ENCODE measurements at regions not wholly inside any gene's neighbourhood (a gene's known extent, or its start where the extent isn't known, plus 50 kb on each side); places are given as distances from the start of the nearest gene placed in this dataset.
"Not testable (repeated sequence)": the region's sequence is repeated elsewhere in the genome, so short reads cannot be mapped to it uniquely, and the experiment has no call there.

DNA sequence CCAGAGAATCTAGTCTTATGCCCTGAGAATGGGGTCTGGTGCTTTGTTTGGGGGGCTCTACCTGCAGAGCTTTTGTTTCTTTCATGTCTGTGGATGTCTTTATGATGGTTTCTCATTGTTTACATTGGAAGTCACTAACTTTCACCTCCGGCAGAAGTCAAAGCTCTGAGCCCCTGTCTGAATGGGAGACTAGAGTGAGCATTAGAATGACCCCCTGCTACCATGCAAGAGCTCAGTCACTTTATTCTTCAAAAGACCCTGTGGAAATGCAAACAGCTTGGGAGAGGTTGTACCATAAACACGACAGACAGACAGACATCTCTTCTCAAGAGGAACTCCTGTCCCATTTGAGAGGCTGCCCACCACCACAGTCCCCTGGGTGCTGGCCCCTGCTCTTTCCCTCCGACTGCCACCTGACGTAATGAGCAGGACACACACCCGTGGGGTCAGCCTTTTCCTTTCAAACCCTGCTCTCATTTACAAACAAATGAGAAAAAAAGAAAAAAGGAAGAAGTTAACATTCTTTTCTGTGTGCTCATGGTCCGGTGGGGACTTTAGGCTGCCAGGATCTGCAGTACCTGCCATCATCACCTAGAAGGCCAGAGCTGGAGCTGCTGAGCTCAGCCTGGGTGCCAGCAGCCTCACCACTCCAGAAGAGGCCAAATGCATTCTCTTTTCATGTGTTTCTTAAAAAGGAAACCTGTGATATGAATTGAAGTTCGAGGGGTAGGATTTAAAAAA, 91.6 kb downstream of the FZD1 start:
- intact Hi-C loops (cut with micrococcal nuclease), result no loop called here

DNA sequence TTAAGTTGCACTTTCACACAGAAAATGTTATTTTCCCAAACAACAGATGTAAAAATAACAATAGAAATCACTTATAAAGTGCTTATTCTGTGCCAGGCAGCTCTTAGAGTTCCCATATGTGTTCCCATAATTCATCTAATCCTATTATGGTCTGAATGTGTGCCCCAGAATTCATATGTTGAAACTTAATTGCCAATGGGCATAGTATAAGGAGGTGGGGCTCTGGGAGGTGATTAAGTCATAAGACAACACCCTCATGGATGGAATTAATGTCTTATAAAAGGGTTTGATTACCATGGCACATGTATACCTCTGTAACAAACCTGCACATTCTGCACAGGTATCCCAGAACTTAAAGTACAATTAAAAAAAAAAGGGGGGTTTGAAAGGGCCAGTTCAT, 92.7 kb downstream of the FZD1 start:
- intact Hi-C loops (cut with micrococcal nuclease), result no loop called here

DNA sequence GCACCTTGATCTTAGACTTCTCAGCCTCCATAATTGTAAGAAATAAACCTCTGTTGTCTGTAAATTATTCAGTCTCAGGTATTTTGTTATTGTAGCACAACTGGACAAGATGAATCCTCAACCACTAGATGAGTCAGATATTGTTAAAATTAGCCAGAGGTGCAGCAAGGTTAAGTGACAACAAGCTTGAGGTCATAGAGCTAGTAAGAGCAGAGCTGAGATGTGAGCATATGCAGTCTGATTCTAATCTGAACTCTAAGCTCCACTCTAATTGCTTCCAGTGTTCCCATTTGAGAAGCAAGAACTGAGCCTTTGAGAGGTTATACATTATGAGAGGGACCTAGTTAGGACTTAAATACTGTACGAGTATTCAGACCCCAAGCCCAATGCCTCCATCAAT, 93.1 kb downstream of the FZD1 start:
- intact Hi-C loops (cut with micrococcal nuclease), result no loop called here

DNA sequence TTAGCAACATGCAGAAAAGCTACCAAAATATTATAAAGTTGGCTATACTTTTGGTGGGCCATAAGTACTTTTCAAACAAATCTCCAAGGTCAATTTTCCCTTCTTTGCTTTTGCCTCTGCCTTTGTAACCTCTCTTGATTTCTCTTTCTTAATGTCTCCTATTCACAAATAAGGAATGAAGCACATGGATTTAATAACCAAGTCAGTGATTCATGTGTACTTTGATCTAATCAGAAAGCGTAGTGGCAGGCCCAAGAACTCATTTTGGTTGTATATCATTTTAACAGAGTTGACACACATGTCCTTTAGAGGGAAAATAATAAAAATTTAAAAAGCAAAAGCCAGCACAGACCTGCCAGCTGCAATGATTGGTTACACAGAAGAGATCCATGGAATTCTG, 93.7 kb downstream of the FZD1 start:
- intact Hi-C loops (cut with micrococcal nuclease), result no loop called here

DNA sequence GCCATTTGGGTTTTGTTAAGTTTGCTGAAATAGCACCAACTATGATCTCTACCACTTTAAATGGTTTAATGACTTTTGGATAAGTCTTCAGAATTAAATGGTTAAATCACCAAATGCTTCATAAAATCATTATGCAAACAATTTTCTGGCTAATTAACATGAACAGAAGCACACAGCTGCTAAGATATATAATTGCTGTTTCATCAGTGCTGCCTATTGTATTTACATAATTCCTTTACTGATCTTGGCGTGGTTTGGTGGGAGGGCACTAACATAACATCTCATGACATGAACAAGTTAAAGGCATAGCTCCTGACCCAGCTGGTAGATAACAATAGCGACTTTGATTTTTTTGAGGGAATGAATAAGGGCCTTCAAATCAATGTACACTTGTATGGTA, 94.1 kb downstream of the FZD1 start:
- intact Hi-C loops (cut with micrococcal nuclease), result no loop called here

DNA sequence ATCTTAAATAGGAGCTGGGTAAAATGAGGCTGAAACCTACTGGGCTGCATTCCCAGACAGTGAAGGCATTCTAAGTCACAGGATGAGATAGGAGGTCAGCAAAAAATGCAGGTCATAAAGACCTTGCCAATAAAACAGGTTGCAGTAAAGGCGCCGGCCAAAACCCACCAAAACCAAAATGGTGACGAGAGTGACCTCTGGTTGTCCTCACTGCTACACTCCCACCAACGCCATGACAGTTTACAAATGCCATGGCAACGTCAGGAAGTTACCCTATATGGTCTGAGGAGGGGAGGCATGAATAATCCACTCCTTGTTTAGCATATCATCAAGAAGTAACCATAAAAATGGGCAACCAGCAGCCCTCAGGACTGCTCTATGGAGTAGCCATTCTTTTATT, 100.9 kb downstream of the FZD1 start:
- intact Hi-C loops (cut with micrococcal nuclease), result not testable (repeated sequence)

DNA sequence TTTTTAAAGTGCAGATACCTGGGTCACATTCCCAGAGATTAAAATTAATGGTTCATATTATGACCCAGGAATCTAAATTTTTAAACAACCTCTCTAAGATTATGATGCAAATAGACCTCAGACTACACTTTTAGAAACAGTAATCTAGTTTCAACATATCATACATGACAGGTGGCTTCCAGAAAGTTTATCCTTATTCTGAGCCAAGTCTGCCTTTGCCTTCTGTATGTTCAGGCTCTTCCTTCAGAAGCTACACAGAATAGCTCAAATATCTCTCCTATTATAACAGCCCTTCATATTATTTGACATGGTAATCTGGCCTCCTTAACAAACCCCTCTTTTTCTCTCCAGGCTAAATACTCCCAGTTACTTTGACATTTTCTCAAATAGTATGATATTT, 101.9 kb downstream of the FZD1 start:
- intact Hi-C loops (cut with micrococcal nuclease), result no loop called here

DNA sequence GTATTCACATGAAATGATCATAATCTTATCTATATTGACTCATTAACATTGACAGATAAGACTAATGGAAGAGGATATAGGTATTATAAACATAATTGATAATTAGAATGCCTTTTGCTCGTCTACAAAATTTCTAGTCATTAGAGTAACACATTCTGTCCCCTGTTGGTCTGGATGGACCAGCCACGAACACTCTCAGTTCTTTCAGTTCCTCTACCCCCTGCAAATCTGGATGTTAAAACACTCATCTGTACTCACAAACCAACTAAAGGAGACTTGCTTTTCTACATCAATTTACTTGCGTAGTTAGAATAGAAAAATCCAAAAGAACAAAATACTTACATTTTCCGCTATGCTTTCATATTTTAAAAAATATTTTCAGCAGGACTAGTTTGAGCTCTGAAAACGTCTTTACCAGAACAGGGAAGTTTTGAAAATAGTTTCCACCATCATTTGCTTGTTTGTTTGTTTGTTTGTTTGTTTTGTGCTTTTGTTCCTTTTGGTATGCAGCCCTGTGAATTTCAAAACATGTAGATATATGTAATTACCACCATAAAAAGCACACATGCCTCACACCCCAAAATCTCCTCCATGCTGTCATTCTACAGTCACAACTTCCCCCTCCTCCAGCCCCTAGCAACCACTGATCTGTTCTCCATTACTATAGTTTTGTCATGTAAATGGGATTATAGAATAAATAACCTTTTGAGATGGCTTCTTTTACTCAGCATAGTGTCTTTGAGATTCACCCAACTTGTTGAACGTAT, 103.8 kb downstream of the FZD1 start:
- intact Hi-C loops (cut with micrococcal nuclease), result no loop called here

DNA sequence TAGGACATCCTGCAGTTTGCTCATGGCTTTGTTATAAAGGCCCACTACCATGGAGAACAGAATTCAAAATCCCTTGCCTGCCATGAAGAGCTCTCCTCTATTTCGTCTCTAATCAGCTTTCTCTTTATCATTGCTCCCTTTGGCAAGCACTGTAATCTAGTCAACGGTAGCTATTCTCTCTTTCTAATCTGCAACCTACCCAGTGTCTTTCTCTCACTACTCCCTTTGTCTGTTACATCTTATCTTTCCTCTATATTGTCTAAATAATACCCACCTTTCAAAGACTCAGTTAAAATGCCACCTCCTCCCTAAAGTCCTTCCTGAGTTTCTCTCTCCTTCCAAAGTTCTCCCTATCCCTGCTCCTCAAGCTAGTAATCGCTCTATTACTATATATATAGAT, 108.1 kb downstream of the FZD1 start:
- intact Hi-C loops (cut with micrococcal nuclease), result no loop called here

DNA sequence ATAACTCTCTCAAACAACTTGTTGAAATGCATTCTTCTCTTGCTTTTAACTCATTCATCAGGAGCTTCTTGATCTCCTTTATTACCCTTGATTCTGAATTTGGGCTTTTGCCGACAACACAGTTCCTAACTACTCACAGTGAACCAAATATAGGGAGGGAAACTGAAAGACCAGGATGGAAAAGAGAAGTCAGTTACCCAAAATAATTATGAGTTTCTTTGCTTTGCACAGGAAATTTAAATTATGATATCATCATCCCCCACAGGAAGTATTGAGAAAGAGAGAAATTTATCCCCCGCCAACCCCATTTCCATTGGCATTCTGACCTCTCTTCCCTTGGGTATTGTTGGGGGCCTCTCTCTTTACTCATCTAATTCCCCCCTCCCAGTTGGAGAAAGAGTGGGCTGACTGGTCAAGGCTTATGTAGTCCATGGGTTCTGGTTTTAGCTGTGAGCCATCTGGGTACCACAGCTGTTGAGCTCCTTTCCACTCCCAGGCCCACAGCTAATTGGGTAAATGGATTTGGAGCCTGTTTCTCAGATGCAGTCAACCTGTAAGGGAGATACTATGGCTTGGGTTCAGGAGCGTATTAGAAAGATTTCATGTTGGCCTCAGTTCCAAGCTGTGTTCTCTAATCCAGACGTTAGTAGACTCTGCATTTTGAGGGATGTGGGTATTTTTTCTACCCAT, 109.0 kb downstream of the FZD1 start:
- intact Hi-C loops (cut with micrococcal nuclease), result no loop called here

DNA sequence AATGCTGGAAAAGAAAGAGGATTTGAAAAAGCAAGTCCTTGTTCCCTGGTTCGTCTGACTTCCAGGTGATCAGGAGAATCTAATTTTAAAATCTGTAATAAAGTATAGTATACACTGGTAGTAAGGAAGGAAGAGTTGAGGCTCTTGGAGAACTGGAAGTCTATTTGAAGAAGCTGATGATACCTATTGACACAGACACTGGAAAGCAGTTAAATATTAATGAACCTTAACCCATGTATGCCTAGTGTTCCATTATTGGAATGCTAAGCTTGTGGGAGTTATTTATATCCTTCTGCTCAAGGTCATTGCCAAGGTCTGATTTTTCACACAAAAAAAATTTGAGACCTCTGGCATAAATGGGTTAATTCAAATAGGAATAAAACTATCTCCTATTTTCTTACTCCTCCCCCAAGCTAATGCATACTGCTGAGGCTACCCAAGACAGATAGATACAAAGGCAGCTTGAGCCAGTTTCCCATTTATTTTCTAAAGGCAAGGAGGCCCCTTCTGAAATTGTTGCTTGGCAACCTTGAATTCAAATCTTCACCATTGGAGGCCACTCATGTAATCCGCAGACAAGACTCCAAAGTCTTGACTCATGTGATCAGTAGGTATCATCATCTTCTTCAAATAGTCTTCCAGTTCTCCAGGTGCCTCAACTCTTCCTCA, 110.2 kb downstream of the FZD1 start:
- intact Hi-C loops (cut with micrococcal nuclease), result no loop called here

DNA sequence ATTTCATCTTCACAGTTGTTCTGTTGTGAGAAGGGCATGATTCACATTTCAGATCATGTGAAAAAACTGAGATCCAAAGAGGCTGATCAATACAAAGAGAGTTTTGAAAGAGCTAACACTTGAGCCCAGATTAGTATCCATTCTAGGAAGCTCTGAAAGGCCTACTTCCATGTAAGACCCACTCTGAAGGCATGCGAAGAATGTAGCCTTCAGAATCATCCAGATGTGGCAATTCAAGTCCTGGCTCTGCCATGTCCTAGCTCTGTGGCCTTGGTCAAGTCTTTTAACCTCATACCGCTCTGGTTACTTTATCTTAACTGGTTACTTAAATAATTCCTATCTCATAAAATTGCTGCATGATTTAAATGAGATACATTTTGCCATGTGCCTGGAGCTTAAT, 111.1 kb downstream of the FZD1 start:
- intact Hi-C loops (cut with micrococcal nuclease), result no loop called here

DNA sequence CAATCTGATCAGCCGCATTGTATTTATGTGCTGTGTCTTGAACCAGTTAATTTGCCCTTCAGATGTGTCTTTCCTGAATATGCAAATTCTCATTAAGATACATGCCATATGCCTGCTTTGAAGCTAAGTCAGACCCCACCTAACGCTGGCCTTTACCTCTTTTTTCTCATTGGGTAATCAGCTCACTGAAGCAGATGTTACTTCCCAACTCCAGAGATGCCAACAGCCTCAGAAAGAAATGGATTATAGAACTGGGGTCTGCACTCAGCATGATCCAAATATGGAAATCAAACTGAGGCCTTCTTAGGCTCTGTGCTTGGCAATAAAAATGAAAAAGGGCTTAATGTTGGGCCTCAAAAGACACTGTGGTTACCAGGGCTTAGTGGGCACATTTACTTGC, 113.9 kb downstream of the FZD1 start:
- intact Hi-C loops (cut with micrococcal nuclease), result no loop called here

DNA sequence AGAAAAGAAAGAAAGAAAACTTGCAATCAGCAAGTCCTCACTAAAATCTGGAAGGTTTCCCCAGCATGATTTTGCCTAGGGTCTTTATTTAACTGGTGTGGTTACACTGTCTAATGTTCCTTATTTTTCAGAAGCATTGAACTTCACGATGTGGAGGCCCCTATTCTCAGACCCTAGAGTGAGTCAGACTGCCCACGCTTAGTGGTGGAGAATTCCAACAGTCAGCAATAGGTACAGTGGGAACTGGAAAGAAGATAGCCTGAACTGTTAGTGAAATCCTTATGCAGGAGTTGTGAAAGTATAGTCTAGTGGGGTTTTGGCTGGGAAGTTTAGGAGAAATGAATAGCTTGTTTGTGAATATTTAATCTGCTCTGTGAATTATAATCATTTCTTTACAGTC, 115.0 kb downstream of the FZD1 start:
- intact Hi-C loops (cut with micrococcal nuclease), result no loop called here

DNA sequence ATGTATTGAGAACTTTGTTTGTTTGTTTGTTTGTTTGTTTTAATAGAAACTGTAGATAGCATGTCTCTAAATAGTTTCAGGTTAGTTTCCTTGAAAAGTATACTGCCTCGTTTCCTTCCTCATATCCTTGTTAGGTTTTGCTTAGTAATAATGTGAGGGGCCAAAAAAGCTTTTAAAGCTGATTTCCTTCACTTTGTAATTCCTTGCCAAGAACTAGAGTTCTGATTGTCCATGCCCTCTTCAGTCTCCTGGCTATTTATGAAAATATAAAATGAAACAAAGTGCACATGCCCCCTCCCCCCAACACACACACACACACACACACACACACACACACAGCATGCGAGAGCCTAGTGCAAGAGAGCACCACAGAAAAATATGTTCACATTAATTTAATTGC, 115.8 kb downstream of the FZD1 start:
- intact Hi-C loops (cut with micrococcal nuclease), result no loop called here

DNA sequence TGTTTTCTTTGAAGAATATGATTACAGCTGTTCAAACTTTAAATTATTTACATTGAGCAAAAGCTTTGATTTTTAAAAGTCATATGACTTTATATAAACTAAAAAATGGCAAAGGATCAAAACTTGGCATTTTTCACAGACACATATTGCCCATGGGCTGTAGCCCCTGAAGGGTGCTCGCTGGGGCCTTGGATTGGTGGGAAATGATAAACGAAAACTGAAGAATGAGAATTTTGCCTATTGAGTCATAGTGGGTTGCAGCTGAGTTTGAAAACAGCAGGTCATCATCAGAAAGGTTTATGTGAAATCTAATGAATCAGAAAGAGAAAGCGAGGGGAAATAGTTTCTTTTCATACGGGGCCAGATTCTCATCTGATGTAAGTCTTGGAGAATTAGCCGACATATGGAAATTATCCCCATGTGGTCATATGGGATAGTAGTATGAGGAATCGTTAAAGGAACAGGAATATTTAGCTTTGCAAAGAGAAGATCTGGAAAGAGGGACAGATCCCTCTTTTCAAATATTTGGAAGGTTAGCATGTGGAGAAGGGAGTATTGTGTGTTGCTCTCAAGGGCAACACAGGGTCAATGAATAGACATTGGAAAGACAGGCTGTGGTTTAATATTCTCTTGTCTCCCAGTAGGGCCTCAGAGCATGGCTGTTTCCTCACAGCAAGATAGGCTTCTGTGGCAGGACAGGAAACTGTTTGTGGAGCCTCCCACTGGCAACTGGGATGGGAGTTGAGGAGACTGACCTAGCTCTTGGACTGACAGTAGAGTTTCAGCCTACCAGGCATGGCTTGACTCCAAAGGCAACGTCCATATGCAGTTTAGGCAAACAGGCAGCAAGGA, 119.0 kb downstream of the FZD1 start:
- intact Hi-C loops (cut with micrococcal nuclease), result no loop called here

DNA sequence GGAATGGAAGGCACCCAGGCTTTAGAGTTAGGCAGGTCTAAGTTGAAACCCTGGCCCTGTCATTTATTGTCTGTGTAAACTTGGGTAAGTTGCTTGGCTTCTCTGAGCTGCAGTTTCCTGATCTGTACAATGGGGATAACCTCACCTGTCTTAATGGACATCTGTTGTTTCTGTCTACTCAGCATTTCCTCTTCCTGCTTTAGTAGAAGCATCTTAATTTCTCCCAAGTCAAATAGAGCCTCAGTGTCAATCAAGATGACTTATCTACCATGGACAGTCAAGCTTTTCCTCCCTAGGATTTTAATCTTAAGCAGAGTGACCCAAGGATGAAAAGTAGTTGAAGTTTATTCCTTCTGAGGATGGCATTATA, 119.7 kb downstream of the FZD1 start:
- intact Hi-C loops (cut with micrococcal nuclease), result no loop called here

DNA sequence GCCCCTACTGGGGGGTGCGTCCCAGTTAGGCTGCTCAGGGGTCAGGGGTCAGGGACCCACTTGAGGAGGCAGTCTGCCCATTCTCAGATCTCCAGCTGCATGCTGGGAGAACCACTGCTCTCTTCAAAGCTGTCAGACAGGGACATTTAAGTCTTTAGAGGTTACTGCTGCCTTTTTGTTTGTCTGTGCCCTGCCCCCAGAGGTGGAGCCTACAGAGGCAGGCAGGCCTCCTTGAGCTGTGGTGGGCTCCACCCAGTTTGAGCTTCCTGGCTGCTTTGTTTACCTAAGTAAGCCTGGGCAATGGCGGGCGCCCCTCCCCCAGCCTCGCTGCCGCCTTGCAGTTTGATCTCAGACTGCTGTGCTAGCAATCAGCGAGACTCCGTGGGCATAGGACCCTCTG, 130.5 kb downstream of the FZD1 start:
- intact Hi-C loops (cut with micrococcal nuclease), result not testable (repeated sequence)

DNA sequence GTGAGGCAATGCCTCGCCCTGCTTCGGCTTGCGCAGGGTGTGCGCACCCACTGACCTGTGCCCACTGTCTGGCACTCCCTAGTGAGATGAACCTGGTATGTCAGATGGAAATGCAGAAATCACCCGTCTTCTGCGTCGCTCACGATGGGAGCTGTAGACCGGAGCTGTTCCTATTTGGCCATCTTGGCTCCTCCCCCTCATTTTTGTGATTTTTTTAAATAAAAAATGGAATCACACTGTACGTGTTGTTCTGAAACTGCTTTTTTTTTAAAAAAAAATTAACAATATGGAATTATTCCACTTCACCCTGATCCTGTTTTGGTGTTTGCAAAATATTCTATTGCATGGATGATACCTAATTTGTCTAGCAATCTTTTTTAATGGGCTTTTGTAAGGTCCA, 131.1 kb downstream of the FZD1 start:
- intact Hi-C loops (cut with micrococcal nuclease), result not testable (repeated sequence)

DNA sequence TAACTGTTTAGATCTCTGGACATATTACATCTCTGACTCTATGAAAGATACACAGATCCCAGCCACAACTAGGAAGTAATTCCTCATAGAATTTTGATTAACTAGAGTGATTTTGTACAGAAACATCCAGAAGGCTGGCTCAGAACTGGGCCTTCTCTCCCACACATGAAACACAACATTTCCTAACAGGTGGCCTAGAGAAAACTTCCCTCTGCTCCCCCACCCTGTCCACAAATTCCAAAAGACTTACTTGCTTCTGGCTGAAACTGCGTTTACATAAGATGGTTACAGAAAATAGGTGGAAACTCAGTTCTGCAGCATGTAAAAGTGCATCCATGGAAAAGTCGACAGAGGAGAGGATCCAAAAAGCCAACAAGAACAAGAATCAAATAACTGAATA, 132.9 kb downstream of the FZD1 start:
- intact Hi-C loops (cut with micrococcal nuclease), result no loop called here

DNA sequence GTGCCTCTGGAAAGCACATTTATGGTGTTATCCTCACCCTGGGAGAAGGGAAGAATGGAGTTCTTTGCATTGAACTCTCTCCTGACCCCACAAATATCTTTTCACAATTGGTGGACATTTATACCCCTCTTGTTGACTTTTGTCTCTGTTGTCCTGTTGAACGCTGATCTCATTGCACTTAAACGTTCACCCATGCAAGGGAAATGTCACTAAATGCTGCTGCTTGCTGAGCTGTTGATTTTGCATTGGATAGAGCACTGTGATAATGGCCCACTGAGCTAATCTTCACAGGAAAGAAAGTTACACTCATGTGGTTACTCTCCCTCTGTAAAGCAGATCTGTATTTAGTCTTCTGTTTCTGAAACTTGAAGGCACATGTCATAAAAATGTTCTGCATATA, 133.4 kb downstream of the FZD1 start:
- intact Hi-C loops (cut with micrococcal nuclease), result no loop called here
